GM19452 (cell line): ENCODE measurements at regions not wholly inside any gene's neighbourhood (a gene's known extent, or its start where the extent isn't known, plus 50 kb on each side); places are given as distances from the start of the nearest gene placed in this dataset.
"Not testable (repeated sequence)": the region's sequence is repeated elsewhere in the genome, so short reads cannot be mapped to it uniquely, and the experiment has no call there.

Experiments
- ATAC-seq: cut with Tn5 transposase; IDR thresholded peaks from one replicate; pipeline ENCODE4 v1.9.1; 2021; ENCODE audit not compliant: unreplicated experiment

DNA sequence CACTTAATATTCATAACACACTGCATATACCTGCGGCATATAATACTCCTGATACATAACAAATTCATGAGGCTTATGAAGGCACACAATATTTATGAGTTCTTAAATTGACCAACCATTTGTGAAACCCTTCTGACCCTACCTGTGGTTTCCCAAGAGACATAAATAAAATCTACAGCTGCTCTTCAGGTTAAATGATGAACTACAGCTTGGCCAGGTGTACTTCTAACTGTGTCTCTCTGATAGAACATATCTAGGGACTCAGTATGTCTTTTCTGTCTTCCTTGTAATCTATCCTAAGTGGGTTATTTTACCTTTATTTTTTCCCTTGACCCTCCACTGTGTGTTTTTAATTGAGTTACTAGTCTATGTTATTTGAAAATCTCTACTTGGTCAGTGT is 189.9 kb upstream of the UFM1 start:
- ATAC-seq, result no peak

DNA sequence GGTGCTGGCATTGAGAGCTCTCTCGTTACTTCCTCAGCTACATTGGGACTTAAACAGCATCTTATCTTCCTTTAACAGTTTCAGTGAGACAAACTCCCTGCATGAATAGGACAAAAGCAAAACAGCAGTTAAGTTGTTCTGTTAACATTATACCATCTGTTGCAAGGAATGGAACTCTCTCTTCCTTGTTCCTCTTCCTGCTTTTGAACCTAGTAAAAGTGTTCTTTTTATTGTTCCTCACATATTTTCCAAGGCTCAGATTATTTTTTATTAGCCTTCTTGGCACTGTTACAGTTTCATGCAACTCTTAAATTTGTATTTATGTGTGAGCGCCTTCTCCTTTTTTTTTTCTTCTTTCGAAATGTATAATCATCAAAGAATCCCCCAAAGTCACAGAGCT is 202.6 kb upstream of the UFM1 start:
- no peak for ATAC-seq

DNA sequence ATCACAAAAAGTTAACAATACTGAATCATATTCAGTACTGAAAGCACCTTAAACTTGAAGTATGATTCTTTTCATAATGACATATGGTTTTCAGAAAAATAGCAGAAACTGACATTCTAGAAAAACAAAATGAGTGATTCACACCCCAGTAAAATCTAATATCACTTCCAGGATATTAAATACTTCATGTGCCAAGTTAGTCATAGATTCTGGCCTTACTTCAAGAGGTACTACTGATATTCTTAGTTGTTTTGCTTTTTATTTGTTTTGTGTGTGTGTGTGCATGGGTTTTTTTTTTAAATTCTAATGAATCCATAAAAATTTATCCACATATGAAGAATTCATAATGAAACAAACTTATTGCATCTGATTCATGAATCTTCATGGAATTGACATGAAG is 207.9 kb upstream of the UFM1 start:
- ATAC-seq, result no peak

DNA sequence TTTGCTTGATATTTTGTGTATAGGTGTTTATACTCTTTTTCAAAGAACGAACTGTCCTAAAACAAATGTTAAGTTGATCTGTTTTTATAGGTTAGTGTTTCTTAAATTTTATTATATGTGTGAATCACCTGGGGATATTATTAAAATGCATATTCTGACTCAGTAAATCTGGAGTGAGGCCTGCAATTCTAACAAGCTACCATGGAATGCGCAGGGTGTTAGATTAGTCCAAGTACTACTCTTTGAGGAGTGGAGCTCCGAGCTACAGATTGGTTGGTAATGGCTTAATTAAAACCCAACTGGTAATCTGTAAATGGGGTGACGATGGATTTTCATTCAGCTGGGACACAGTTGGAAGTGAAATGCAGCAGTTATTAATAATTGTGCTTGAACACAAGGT is 214.1 kb upstream of the UFM1 start:
- ATAC-seq, result no peak

DNA sequence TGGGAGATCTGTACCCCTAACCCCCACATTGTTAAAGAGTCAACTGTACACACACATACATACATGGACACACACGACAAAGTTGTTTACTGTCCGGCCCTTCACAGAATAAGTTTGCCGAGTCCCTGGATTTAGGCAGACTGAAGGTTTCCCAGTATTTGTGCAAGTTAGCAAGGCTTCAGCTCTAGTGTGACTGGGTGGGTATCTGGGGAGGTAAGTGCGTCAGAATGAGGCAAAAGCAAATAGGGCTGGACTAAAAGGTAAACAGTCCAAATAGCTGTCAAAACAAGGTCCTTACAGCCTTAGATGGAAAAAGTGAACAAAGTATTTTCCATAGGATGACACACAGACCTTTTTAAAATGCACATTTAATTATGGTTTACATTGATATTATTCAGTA is 228.4 kb upstream of the UFM1 start:
- no peak for ATAC-seq

DNA sequence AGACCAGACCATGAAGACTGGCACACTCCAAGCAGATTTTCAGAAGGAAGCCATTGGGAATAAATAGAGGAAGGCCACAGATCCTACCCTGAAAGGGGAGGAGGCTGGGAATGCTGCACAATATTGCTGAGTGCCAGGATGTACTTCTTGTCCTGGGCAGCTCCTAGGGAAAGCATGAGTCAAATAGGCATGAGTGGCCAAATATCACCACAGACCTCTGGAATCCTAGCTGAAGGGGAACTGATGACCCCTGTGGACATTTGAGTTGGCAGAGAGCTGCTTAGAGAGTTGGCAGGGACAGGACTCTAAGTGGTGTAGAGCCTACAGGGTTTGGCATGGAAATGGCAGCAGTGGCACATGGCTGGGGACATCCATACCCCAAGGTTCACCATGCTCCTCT is 234.3 kb upstream of the TRPC4 start:
- no peak for ATAC-seq

DNA sequence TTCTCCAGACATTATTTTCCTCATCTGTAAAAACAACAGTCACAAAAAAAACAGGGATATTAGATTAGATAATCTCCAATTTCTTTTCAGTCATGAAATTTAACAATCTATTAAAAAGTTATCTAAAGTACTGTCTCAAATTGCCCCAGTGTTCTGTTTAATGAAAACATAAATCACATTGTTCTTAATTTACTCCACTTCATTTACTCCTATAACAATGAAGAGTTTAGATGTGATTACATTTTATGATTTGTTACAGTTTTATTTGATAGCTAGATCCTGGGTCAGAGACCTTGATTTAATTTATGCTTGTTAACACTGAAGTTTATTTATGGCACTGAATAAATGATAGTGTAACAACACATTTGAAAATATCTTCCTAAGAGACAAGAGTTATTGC is 230.2 kb upstream of the TRPC4 start:
- ATAC-seq, result no peak

DNA sequence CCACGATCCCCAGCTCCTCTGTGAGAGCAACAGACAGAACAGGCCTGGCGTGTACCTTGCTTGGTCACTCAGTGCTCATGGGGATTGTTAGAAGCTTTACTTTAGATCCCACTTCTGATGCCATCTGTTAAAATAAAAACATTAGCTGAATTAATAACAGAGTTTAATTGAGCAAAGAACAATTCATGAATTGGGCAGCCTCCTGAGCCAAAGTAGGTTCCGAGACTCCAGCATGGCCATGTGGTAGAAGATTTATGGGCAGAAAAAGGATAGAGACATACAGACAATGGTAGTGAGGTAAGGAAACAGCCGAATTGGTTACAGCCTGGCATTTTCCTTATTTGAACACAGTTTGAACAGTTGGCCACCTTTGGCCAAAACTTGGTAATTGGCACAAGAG is 223.9 kb upstream of the TRPC4 start:
- no peak for ATAC-seq

GRCh38 chr13:38090913-38091312 is 221.3 kb upstream of the TRPC4 start:
- ATAC-seq, result no peak

DNA sequence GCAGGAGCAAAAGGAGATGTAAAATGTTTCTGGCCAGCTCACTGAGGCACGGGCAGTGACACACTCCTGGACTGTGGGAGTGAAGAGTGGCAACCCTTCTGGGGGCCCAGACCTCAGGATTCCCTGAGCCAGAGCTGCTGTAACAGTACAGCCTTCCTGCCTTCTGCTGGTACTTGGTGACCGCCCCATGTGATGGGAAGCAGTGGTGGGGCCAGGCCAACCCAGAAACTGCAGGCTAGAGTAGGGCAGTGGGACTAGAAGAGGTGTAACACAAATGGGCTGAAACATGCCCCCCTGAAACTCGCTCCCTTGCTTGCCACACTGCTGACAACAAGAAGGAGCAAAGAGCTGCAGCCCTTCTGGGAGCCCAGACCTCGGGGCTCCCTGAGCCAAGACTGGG is 217.1 kb upstream of the TRPC4 start:
- ATAC-seq, result no peak

DNA sequence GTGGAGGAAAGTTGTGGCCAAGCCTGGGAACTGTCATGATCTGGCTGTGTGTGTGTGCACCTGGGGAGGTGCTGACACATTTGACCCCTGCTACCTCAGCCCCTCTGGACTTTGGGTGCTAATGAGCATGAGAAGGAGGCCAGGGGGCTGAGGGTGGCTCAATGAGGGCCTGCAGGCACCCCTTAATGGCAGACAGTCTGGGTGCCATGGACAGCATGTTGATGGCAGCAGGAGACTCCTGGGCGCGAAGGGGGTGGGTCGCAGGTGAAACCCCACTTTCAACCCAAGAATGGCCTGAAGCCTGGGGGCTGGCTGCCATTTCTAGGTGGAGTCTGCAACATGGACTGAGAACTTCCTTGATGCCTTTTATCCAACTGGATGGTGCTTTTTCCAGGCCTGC is 216.4 kb upstream of the TRPC4 start:
- ATAC-seq, result no peak

GRCh38 chr13:38073931-38074330 is 204.4 kb upstream of the TRPC4 start:
- ATAC-seq, result no peak

GRCh38 chr13:38072696-38073095 is 203.1 kb upstream of the TRPC4 start:
- no peak for ATAC-seq

- ATAC-seq, result not testable (repeated sequence)
These were observed 201.8 kb upstream of the TRPC4 start for GRCh38 chr13:38071340-38071739.

DNA sequence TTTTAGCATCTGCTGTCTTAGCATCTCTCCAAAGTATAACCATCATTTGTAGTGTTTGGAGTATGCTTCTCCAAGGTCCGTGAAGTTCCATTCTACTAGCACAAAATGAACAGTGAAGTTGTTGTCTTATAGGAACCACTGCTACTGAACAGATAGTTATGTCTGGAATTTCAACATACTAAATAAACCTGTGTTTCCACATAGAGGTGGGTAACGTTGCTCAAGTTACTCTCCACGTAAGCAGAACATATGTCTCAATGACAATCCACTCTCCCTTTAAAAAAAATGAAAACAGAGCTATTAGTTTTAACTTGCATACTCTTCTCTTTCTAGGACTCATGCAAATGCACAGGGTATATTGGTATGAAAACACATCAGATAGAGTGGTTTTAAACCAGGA is 184.3 kb upstream of the TRPC4 start:
- ATAC-seq, result no peak

GRCh38 chr13:38046049-38046376 is 176.4 kb upstream of the TRPC4 start:
- no peak for ATAC-seq

GRCh38 chr13:38045278-38046048 is 175.9 kb upstream of the TRPC4 start:
- no peak for ATAC-seq

GRCh38 chr13:38044067-38044466 is 174.5 kb upstream of the TRPC4 start:
- no peak for ATAC-seq

DNA sequence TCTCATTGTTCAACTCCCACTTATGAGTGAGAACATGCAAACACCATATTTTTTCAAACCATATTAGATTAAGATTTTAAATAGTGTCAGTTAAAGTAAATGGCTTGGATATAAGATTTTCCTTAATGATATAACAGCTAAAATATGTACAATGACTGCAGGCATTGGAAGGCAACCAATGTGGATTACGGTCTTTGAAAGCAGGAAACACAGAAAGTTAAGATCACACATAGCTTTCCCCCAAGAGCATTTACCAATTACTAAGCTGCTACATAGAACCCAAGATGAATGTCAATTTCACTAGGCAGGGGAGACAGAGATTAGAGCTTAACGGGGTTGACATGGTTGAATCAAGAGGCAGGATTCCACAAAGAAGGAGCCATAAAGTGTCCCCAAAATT is 173.2 kb upstream of the TRPC4 start:
- ATAC-seq, result no peak

DNA sequence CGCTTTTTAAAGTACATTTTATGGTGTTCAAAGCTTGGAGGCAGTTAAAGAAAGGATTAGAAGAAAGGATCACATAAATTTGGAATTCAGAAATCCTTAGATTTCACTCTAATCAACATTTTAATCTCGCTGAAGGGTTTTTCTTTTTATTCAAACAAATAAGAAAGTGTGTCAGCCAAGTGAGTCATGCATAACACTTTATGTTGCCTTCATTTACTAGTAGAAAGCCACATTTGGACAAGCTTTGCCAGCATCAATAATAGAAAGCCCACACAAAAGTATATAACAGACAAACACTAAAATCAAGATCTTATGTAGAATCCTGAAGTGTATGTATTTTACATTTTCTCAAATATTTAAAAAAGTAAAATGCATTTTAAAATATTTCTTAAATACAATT is 154.9 kb upstream of the TRPC4 start:
- ATAC-seq, result no peak

DNA sequence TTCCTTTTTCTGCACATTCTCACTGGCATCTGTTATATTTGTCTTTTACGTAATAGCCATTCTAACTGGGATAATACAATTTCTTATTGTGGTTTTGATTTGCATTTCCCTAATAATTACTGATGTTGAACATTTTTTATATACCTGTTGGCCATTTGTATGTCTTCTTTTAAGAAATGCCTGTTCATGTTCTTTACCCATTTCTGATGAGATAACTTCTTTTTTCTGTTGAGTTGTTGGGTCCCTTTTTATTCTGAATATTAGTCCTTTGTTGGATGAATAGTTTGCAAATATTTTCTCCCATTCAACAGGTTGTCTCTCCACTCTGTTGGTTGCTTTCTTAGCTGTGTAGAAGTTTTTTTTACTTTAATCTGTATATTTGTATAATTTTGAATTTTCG is 147.7 kb upstream of the TRPC4 start:
- no peak for ATAC-seq

DNA sequence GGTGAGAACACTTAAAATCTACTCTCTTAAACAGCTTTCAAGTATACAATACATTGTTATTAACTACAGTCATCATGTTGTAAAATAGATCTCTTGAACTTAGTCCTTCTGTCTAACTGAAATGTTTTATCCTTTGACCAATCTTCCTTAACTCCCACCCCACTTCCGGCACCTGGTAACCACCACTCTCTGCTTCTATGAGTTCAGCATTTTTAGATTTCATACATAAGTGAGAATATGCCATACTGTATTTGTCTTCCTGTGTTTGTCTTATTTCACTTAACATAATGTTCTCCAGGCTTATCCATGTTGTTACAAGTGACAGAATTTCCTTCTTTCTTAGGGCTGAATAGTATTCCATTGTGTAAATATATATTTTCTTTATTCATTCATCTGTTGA is 144.1 kb upstream of the TRPC4 start:
- no peak for ATAC-seq

GRCh38 chr13:38012096-38012495 is 142.5 kb upstream of the TRPC4 start:
- ATAC-seq, result no peak

DNA sequence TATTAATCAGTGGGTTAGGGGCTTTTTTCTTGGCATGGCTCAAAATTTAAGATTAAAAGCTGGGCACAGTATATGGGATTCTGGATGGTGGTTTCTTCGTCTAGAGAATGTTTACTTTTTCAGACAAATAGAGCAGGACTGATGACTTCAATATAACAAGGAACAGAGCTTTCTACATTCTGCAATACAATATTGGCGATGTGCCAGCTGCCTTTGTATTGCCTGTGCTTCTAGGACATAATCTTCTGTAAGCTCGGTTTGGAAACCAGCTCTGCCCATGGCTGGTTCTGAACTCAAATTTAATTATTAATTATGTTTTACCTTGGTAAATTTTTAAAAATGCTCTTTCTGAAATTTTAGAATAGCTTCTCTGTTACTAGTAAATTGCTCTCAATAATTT is 139.1 kb upstream of the TRPC4 start:
- no peak for ATAC-seq
